Liver (tissue), 8 donors: ENCODE measurements at regions not wholly inside any gene's neighbourhood (a gene's known extent, or its start where the extent isn't known, plus 50 kb on each side); places are given as distances from the start of the nearest gene placed in this dataset.

ENCODE experiments used
- DNase-seq: peaks from one replicate; pipeline ENCODE4 v3.0.0-alpha.2; 2017; ENCODE audit warnings: low spot score
- H3K27ac ChIP-seq, 2 donors: one replicate each; pipeline ENCODE4 v1.7.0; 2013; ENCODE audit warnings: inconsistent platforms in 2 of 2, low read length in 2 of 2, control low read depth in 1 of 2, low read depth in 1 of 2, mild to moderate bottlenecking in 1 of 2
- H3K27me3 ChIP-seq, 4 donors: one replicate each; pipeline versions ENCODE4 v1.6.1 to v1.7.0; 2013; ENCODE audit warnings: low read length in 3 of 4, inconsistent platforms in 1 of 4, mild to moderate bottlenecking in 1 of 4, moderate library complexity in 1 of 4; ENCODE audit not compliant: control insufficient read depth in 4 of 4, insufficient read depth in 4 of 4
- H3K36me3 ChIP-seq, 4 donors: one replicate each; pipeline versions ENCODE4 v1.6.1 to v1.7.0; 2013; ENCODE audit warnings: low read length in 3 of 4, mild to moderate bottlenecking in 3 of 4, low read depth in 1 of 4, moderate library complexity in 1 of 4; ENCODE audit not compliant: control insufficient read depth in 4 of 4, insufficient read depth in 3 of 4
- H3K4me1 ChIP-seq, 4 donors: one replicate each; pipeline versions ENCODE4 v1.6.1 to v1.7.0; 2013; ENCODE audit warnings: low read length in 3 of 4, mild to moderate bottlenecking in 3 of 4, moderate library complexity in 1 of 4; ENCODE audit not compliant: control insufficient read depth in 4 of 4, insufficient read depth in 4 of 4
- H3K4me3 ChIP-seq, 3 donors: one replicate each; pipeline versions ENCODE4 v1.6.1 to v1.7.0; 2013; ENCODE audit warnings: low read length in 3 of 3, control low read depth in 1 of 3, low read depth in 1 of 3, mild to moderate bottlenecking in 1 of 3
- H3K9ac ChIP-seq, 2 donors: one replicate each; pipeline ENCODE4 v1.7.0; 2013; ENCODE audit warnings: low read length in 2 of 2, mild to moderate bottlenecking in 2 of 2, moderate library complexity in 2 of 2, control low read depth in 1 of 2, low read depth in 1 of 2
- H3K9me3 ChIP-seq, 4 donors: one replicate each; pipeline versions ENCODE4 v1.6.1 to v1.7.0; 2013; ENCODE audit warnings: low read length in 3 of 4; ENCODE audit not compliant: control insufficient read depth in 4 of 4
- ATF3 ChIP-seq: IDR thresholded peaks from 2 replicates; pipeline ENCODE4 v1.6.1; 2016; ENCODE audit warnings: antibody characterized with exemption
- EGR1 ChIP-seq, 2 donors: IDR thresholded peaks; 2 replicates each; pipeline ENCODE4 v1.6.1; 2016 to 2018; ENCODE audit warnings: antibody characterized with exemption in 2 of 2, low read depth in 2 of 2
- FOXA1 ChIP-seq: IDR thresholded peaks from 2 replicates; pipeline ENCODE4 v1.6.1; 2016; ENCODE audit warnings: antibody characterized with exemption
- FOXA2 ChIP-seq: IDR thresholded peaks from 2 replicates; pipeline ENCODE4 v1.6.1; 2016; ENCODE audit warnings: antibody characterized with exemption
- GABPA ChIP-seq, 2 donors: IDR thresholded peaks in 1 of 2; conservative IDR thresholded peaks in 1 of 2; 2 replicates each; pipeline ENCODE4 v1.6.1; 2016; ENCODE audit warnings: antibody characterized with exemption in 2 of 2, mild to moderate bottlenecking in 1 of 2, moderate library complexity in 1 of 2
- HNF4A ChIP-seq, 2 donors: conservative IDR thresholded peaks; 2 replicates each; pipeline ENCODE4 v1.6.1; 2016; ENCODE audit warnings: antibody characterized with exemption in 2 of 2, mild to moderate bottlenecking in 2 of 2
- HNF4G ChIP-seq: IDR thresholded peaks from 2 replicates; pipeline ENCODE4 v1.6.1; 2016; ENCODE audit warnings: antibody characterized with exemption
- JUND ChIP-seq, 2 donors: IDR thresholded peaks; 2 replicates each; pipeline ENCODE4 v1.6.1; 2016; ENCODE audit warnings: antibody characterized with exemption in 2 of 2
- NR2F2 ChIP-seq: IDR thresholded peaks from 2 replicates; pipeline ENCODE4 v1.6.1; 2016; ENCODE audit warnings: antibody characterized with exemption
- RAD21 ChIP-seq, 2 donors: IDR thresholded peaks; 2 replicates each; pipeline ENCODE4 v1.6.1; 2016; ENCODE audit warnings: antibody characterized with exemption in 2 of 2, mild to moderate bottlenecking in 2 of 2
- RXRA ChIP-seq, 2 donors: IDR thresholded peaks; 2 replicates each; pipeline ENCODE4 v1.6.1; 2017 to 2018; ENCODE audit warnings: antibody characterized with exemption in 2 of 2, mild to moderate bottlenecking in 1 of 2
- SP1 ChIP-seq: IDR thresholded peaks from 2 replicates; pipeline ENCODE4 v1.6.1; 2018; ENCODE audit warnings: antibody characterized with exemption, mild to moderate bottlenecking
- TAF1 ChIP-seq: conservative IDR thresholded peaks from 2 replicates; pipeline ENCODE4 v1.6.1; 2016; ENCODE audit warnings: antibody characterized with exemption, mild to moderate bottlenecking
- YY1 ChIP-seq: IDR thresholded peaks from 2 replicates; pipeline ENCODE4 v1.6.1; 2016; ENCODE audit warnings: antibody characterized with exemption, mild to moderate bottlenecking
- WGBS: extraction: QIAGEN DNeasy Blood & Tissue Kit; methylation state at CpG from one replicate; pipeline ENCODE4 v1.1.7; 2013; 5-methylcytosine and 5-hydroxymethylcytosine counted together
- TF ChIP-seq, protein P1 (sequence below): fragments of 150-350 bp; IDR thresholded peaks from 2 replicates; pipeline ENCODE4 v1.5.1; 2017; ENCODE audit warnings: improper control_type of control experiment, low read depth, low read length; ENCODE audit not compliant: missing input control
- TF ChIP-seq, protein P2 (sequence below): IDR thresholded peaks from 2 replicates; pipeline ENCODE4 v1.6.1; 2016; ENCODE audit warnings: antibody characterized with exemption
- donor health status: healthy.
- donor health status: healthy.
- donor health status: healthy.
- donor health status: healthy.
- donor health status: healthy.

- H3K9ac ChIP-seq, result no peak overlapping the region
- no peak overlapping the region for H3K27ac ChIP-seq
- H3K9me3 ChIP-seq, result peaks cover 0 to 17% (median 2%) of the 10 kb centered on the region in 4 donors
- TF ChIP-seq, protein P1, sequence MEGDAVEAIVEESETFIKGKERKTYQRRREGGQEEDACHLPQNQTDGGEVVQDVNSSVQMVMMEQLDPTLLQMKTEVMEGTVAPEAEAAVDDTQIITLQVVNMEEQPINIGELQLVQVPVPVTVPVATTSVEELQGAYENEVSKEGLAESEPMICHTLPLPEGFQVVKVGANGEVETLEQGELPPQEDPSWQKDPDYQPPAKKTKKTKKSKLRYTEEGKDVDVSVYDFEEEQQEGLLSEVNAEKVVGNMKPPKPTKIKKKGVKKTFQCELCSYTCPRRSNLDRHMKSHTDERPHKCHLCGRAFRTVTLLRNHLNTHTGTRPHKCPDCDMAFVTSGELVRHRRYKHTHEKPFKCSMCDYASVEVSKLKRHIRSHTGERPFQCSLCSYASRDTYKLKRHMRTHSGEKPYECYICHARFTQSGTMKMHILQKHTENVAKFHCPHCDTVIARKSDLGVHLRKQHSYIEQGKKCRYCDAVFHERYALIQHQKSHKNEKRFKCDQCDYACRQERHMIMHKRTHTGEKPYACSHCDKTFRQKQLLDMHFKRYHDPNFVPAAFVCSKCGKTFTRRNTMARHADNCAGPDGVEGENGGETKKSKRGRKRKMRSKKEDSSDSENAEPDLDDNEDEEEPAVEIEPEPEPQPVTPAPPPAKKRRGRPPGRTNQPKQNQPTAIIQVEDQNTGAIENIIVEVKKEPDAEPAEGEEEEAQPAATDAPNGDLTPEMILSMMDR, result no peak
- no peak for TF ChIP-seq TAF1
- TF ChIP-seq FOXA2, result no peak
- TF ChIP-seq EGR1 (IDR thresholded peaks at IDR 0.05; ENCODE audit: low read depth in 2 of 2), result no peak
- TF ChIP-seq JUND (IDR thresholded peaks at IDR 0.05), result no peak
- TF ChIP-seq HNF4G, result no peak
- TF ChIP-seq FOXA1, result no peak
- no peak for TF ChIP-seq YY1
- no peak for TF ChIP-seq GABPA (IDR thresholded peaks at IDR 0.05 in 1 of 2, conservative IDR thresholded peaks at IDR 0.05 in 1 of 2)
- TF ChIP-seq HNF4A (conservative IDR thresholded peaks at IDR 0.05), result no peak
- H3K36me3 ChIP-seq, result no peaks in the 10 kb centered on the region
- 84% methylated on average over 15 of the region's 15 CpGs for WGBS
- no peaks in the 10 kb centered on the region for H3K27me3 ChIP-seq
- DNase-seq, result no peak
- no peaks in the 10 kb centered on the region for H3K4me1 ChIP-seq
- H3K4me3 ChIP-seq, result no peak overlapping the region
These were observed 72.7 kb downstream of the IER5 start for GRCh38 chr1:181160998-181161870.

DNA sequence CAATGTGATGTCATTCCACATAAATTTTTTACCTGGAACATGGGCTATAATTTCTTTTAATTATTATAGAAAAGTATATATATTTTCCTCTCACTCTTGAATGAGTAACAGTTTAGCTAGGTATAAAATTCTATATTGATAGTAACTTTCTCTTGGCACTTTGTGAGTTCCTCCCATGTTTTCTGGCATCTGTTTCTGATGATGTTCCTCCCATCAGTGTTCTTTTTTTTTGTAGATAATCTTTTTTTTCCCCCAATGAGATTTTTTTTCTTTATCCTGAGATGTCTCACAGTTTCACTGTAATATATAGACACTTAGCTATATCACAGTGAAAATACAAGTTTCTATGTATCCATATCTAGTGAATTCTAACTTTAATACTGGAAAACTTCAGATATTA, 75.2 kb downstream of the IER5 start:
- H3K27me3 ChIP-seq, result no peaks in the 10 kb centered on the region
- no peak overlapping the region for H3K27ac ChIP-seq
- no peaks in the 10 kb centered on the region for H3K36me3 ChIP-seq
- H3K9me3 ChIP-seq, result peaks cover 0 to 17% (median 2%) of the 10 kb centered on the region in 4 donors
- H3K4me1 ChIP-seq, result peaks cover 0 to 2% (median 0%) of the 10 kb centered on the region in 4 donors
- no peak for DNase-seq
- TF ChIP-seq GABPA (IDR thresholded peaks at IDR 0.05 in 1 of 2, conservative IDR thresholded peaks at IDR 0.05 in 1 of 2), result no peak
- no peak for TF ChIP-seq FOXA2
- no peak for TF ChIP-seq RXRA (IDR thresholded peaks at IDR 0.05)
- no peak for TF ChIP-seq RAD21 (IDR thresholded peaks at IDR 0.05)
- TF ChIP-seq, protein P2, sequence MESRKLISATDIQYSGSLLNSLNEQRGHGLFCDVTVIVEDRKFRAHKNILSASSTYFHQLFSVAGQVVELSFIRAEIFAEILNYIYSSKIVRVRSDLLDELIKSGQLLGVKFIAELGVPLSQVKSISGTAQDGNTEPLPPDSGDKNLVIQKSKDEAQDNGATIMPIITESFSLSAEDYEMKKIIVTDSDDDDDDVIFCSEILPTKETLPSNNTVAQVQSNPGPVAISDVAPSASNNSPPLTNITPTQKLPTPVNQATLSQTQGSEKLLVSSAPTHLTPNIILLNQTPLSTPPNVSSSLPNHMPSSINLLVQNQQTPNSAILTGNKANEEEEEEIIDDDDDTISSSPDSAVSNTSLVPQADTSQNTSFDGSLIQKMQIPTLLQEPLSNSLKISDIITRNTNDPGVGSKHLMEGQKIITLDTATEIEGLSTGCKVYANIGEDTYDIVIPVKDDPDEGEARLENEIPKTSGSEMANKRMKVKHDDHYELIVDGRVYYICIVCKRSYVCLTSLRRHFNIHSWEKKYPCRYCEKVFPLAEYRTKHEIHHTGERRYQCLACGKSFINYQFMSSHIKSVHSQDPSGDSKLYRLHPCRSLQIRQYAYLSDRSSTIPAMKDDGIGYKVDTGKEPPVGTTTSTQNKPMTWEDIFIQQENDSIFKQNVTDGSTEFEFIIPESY, result no peak
- no peak for TF ChIP-seq NR2F2
- no peak for TF ChIP-seq ATF3
- TF ChIP-seq SP1, result no peak
- TF ChIP-seq HNF4G, result no peak
- TF ChIP-seq YY1, result no peak
- TF ChIP-seq FOXA1, result no peak
- TF ChIP-seq, protein P1, result no peak
- no peak overlapping the region for H3K9ac ChIP-seq
- no peak overlapping the region for H3K4me3 ChIP-seq
